MCF 10A (cell line): ENCODE measurements at regions not wholly inside any gene's neighbourhood (a gene's known extent, or its start where the extent isn't known, plus 50 kb on each side); places are given as distances from the start of the nearest gene placed in this dataset.
A peak's percentile ranks its signal among the peaks of the same experiment; 100 is the strongest.

Experiments
- BruUV-seq: library from RNA; stranded (reverse); fragments of 400-500 nt; replicated peaks from 2 replicates; lab custom pipeline; 2021; lab: Mats Ljungman, UMichigan
- CTCF ChIA-PET: fragments of 300-600 bp; sonication (Branson Sonifier 250); formaldehyde crosslinking; extraction: SDS; loops from one replicate; lab custom pipeline; 2021; ENCODE audit warnings: antibody characterized with exemption, inconsistent platforms; lab: Yijun Ruan, JAX
- POLR2A ChIA-PET: fragments of 300-600, 350-650 bp; sonication (Branson Sonifier 250); formaldehyde crosslinking; extraction: SDS; loops from one replicate; lab custom pipeline; 2020; ENCODE audit warnings: antibody characterized with exemption, inconsistent platforms; lab: Yijun Ruan, JAX
- DNase-seq: peaks from one replicate; pipeline ENCODE4 v3.0.0-alpha.2; 2018; ENCODE audit not compliant: unreplicated experiment
- H3K27ac Mint-ChIP-seq: one replicate; pipeline ENCODE4 v1.8.0; 2022; ENCODE audit warnings: mild to moderate bottlenecking, low read depth, mixed read lengths; ENCODE audit not compliant: unreplicated experiment
- H3K27me3 Mint-ChIP-seq: one replicate; pipeline ENCODE4 v1.8.0; 2022; ENCODE audit warnings: mixed read lengths; ENCODE audit not compliant: insufficient read depth, unreplicated experiment
- H3K36me3 Mint-ChIP-seq: one replicate; pipeline ENCODE4 v1.8.0; 2022; ENCODE audit warnings: mild to moderate bottlenecking, moderate library complexity, mixed read lengths; ENCODE audit not compliant: insufficient read depth, unreplicated experiment
- H3K4me1 Mint-ChIP-seq: one replicate; pipeline ENCODE4 v1.8.0; 2022; ENCODE audit warnings: mixed read lengths; ENCODE audit not compliant: insufficient read depth, unreplicated experiment
- H3K4me3 Mint-ChIP-seq: one replicate; pipeline ENCODE4 v1.8.0; 2022; ENCODE audit warnings: mild to moderate bottlenecking, moderate library complexity, mixed read lengths; ENCODE audit not compliant: unreplicated experiment
- H3K9me3 Mint-ChIP-seq: one replicate; pipeline ENCODE4 v1.8.0; 2022; ENCODE audit warnings: mixed read lengths; ENCODE audit not compliant: unreplicated experiment
- CTCF ChIP-seq: fragments of 200-600 bp; IDR thresholded peaks from one replicate; pipeline ENCODE4 v1.8.0; 2022; ENCODE audit warnings: antibody characterized with exemption, mild to moderate bottlenecking; ENCODE audit not compliant: unreplicated experiment
- intact Hi-C: fragments of 100-400 bp; cut with micrococcal nuclease; formaldehyde crosslinking; loops from 2 replicates; pipeline ENCODE4 v1.14.1; 2022

DNA sequence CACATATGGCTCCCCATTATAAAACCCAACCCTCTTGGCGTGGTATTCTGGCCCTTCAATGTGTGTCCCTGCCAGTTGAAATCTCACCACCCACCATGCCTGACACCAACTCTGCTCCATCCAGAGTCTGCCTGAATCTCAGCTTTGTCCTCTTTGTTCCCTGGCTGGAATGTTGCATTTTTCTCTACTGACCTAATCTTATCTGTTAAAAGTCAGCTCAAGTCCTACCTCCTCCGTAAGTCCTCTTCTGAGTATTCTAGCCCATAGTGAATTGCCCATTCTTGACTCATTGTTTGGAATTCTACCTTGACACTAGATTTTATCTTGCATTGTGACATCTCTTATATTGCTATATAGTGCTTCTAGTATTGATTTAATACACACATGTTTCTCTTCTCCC, 207.1 kb upstream of the VLDLR start:
- DNase-seq: no peak
- POLR2A ChIA-PET: no interaction called here
- H3K4me1 Mint-ChIP-seq: peaks cover 6% of the 10 kb centered on the region
- H3K4me3 Mint-ChIP-seq: no peak overlapping the region
- CTCF ChIA-PET: no interaction called here
- no peak overlapping the region for H3K27ac Mint-ChIP-seq
- no peak for TF ChIP-seq CTCF
- H3K36me3 Mint-ChIP-seq: no peaks in the 10 kb centered on the region
- no peaks in the 10 kb centered on the region for H3K27me3 Mint-ChIP-seq
- no TSS peak for BruUV-seq
- intact Hi-C loops: no loop called here
- no peaks in the 10 kb centered on the region for H3K9me3 Mint-ChIP-seq

DNA sequence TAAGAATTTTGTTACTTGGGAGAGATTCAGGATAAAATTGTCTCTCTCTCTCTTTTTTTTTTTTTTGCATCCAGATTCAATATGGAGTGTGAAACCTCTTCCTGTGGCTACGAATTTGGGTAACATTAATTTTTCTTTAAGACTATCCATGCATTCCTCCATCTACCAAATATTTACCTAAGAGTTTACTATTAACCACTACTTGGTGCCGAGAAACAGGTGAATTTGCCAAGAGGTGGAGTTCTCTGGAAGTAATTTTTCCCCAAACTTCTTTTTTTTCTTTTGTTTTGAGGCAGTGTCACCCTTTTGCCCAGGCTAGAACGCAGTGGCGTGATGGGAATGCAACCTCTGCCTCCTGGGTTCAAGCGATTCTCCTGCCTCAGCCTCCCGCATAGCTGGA, 206.3 kb upstream of the VLDLR start:
- Mint-ChIP-seq H3K36me3 (no peaks in the 10 kb centered on the region), H3K9me3 (no peaks in the 10 kb centered on the region), H3K27me3 (no peaks in the 10 kb centered on the region), H3K4me1 (peaks cover 6% of the 10 kb centered on the region), H3K27ac (no peak overlapping the region), H3K4me3 (no peak overlapping the region)
- intact Hi-C loops: no loop called here
- ChIA-PET CTCF (no interaction called here), POLR2A (no interaction called here)
- BruUV-seq: no TSS peak
- no peak for TF ChIP-seq CTCF
- DNase-seq: no peak

DNA sequence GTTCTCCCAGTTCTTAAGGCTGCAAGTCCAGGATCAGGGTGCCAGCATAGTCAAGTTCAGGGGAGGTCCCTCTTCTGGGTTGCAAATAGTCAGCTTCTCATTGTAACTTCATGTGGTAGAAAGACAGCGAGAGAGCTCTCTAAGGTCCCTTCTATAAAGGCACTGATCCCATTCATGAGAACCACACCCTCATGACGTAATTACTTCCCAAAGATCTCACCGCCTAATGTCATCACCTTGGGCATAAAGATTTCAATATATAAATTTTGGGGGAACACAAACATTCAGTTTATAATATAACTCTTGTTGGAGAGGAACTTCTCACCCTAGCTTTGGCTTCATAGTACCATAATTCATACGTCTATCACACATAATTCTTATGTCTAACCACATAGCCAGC, 203.9 kb upstream of the VLDLR start:
- no peak overlapping the region for H3K4me3 Mint-ChIP-seq
- peaks cover 6% of the 10 kb centered on the region for H3K4me1 Mint-ChIP-seq
- intact Hi-C loops: no loop called here
- BruUV-seq: no TSS peak
- POLR2A ChIA-PET: interaction anchor here (0.8 kb wide), 1 partner anchor 205 kb away, joined by 4 read pairs; no protein-coding TSS in a partner anchor
- no peaks in the 10 kb centered on the region for H3K9me3 Mint-ChIP-seq
- TF ChIP-seq CTCF: no peak
- DNase-seq: no peak
- H3K36me3 Mint-ChIP-seq: no peaks in the 10 kb centered on the region
- CTCF ChIA-PET: interaction anchor here (1.0 to 1.1 kb wide), 2 partner anchors 52 to 186 kb away, joined by 3 read pairs; no protein-coding TSS in a partner anchor
- no peaks in the 10 kb centered on the region for H3K27me3 Mint-ChIP-seq
- H3K27ac Mint-ChIP-seq: no peak overlapping the region

DNA sequence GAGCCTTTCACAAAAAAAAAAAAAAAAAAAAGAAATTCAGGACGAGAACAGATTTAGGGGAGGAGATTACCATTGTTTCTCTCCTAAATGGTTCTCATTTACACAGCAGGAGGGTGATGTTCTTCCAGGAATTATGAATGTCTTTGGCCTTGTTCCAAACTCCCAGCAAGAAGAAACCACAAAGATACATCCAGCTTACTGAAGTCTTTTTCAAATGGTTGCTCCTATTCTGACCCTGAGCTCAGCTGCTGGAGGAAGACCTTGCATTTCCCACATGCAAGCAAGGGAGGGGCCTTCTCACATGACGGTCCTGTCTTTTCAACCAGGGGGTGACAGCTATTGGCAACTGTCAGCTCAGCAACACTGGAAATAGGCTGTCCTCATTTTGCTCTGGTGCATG, 203.0 kb upstream of the VLDLR start:
- Mint-ChIP-seq H3K4me3 (no peak overlapping the region), H3K9me3 (no peaks in the 10 kb centered on the region), H3K27ac (no peak overlapping the region), H3K27me3 (no peaks in the 10 kb centered on the region), H3K36me3 (no peaks in the 10 kb centered on the region), H3K4me1 (peaks cover 6% of the 10 kb centered on the region)
- TF ChIP-seq CTCF: no peak
- CTCF ChIA-PET: interaction anchor here (0.6 to 0.7 kb wide), 2 partner anchors 101 to 292 kb away, joined by 3 read pairs; no protein-coding TSS in a partner anchor
- peak; percentile 75 for DNase-seq
- POLR2A ChIA-PET: interaction anchor here (0.6 kb wide), 2 partner anchors 125 kb away, joined by 3 read pairs; no protein-coding TSS in a partner anchor
- intact Hi-C loops: no loop called here
- no TSS peak for BruUV-seq
